ENCODE measurements at regions not wholly inside any gene's neighbourhood (a gene's known extent, or its start where the extent isn't known, plus 50 kb on each side); places are given as distances from the start of the nearest gene placed in this dataset.

GRCh38 chr10:57367412-57367811, 900.3 kb downstream of the IPMK start:
- intact Hi-C loops (cut with DNase I) = no loop called here
- Histone ChIP-seq H3K27me3 (no peaks in the 10 kb centered on the region), H3K27ac (no peak overlapping the region), H3K4me3 (no peak overlapping the region), H3K4me1 (no peaks in the 10 kb centered on the region), H3K36me3 (no peaks in the 10 kb centered on the region), H3K9me3 (no peaks in the 10 kb centered on the region)
- ATAC-seq = no peak
- 54% methylated on average over 5 of the region's 5 CpGs for WGBS (ENCODE audit: insufficient coverage, low coverage, low lambda C conversion rate, missing lambda C conversion rate)
- TF ChIP-seq, protein P1, sequence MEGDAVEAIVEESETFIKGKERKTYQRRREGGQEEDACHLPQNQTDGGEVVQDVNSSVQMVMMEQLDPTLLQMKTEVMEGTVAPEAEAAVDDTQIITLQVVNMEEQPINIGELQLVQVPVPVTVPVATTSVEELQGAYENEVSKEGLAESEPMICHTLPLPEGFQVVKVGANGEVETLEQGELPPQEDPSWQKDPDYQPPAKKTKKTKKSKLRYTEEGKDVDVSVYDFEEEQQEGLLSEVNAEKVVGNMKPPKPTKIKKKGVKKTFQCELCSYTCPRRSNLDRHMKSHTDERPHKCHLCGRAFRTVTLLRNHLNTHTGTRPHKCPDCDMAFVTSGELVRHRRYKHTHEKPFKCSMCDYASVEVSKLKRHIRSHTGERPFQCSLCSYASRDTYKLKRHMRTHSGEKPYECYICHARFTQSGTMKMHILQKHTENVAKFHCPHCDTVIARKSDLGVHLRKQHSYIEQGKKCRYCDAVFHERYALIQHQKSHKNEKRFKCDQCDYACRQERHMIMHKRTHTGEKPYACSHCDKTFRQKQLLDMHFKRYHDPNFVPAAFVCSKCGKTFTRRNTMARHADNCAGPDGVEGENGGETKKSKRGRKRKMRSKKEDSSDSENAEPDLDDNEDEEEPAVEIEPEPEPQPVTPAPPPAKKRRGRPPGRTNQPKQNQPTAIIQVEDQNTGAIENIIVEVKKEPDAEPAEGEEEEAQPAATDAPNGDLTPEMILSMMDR (IDR thresholded peaks at IDR 0.05) = no peak
- no peak for TF ChIP-seq POLR2A (IDR thresholded peaks at IDR 0.05)
- no peak for DNase-seq

DNA sequence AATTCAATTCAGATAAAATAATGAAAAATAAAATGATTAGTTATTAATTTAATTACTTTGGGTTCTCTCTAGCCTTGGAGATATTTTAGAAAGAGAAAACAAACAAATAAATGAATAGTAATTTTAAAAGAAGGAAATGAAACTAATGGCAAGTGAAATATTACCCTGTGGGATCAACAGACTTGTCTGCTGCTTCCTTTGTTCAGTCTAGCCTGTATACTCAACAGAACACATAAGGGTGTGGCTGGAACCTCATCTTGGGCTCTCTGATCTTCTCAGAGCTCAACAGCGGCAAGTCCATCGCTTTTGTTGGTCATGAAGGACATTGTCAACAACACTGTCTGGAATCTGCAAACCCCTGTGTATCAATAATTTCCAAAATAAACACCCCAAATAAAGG, 904.9 kb downstream of the IPMK start:
- Histone ChIP-seq H3K4me1 (no peaks in the 10 kb centered on the region), H3K4me3 (no peak overlapping the region), H3K27ac (no peak overlapping the region), H3K36me3 (no peaks in the 10 kb centered on the region), H3K9me3 (no peaks in the 10 kb centered on the region), H3K27me3 (no peaks in the 10 kb centered on the region)
- TF ChIP-seq, protein P1 (IDR thresholded peaks at IDR 0.05) = no peak
- TF ChIP-seq POLR2A (IDR thresholded peaks at IDR 0.05) = no peak
- DNase-seq (no peak), ATAC-seq (no peak)
- WGBS (ENCODE audit: insufficient coverage, low coverage, low lambda C conversion rate, missing lambda C conversion rate) = 64% methylated on average over 2 of the region's 2 CpGs
- intact Hi-C loops (cut with DNase I) = no loop called here

DNA sequence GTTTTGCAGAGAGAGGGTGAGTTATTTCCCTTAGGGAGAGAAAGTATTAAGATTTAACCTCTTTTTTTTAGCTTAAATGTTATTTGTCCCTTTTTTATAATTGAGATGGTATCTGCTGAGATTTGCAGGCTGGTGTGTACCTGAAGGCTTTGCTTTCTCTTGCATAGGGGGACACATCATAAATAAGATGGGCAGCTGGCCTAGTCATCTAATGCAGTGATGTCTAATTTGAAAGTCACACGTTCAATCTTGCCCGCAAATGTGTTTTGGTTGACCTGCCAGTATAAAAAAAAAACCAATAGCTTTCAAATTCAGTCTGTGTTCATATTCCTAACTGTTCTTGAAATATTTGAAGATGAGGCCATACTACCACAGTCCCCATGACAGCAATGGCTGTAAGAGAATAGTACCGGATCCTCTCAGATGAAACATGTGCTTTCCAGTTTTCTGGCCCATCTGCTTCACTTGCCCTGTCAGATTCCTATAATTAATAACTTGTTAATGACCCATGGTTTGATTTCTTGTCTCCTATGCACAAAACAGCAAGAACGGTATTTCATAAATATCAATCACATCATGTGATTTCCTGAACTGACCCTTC, 914.2 kb downstream of the IPMK start:
- ATAC-seq = no peak
- Histone ChIP-seq H3K36me3 (no peaks in the 10 kb centered on the region), H3K4me3 (no peak overlapping the region), H3K4me1 (no peaks in the 10 kb centered on the region), H3K27ac (no peak overlapping the region), H3K9me3 (no peaks in the 10 kb centered on the region), H3K27me3 (no peaks in the 10 kb centered on the region)
- no peak for DNase-seq
- 74% methylated on average over 4 of the region's 4 CpGs for WGBS (ENCODE audit: insufficient coverage, low coverage, low lambda C conversion rate, missing lambda C conversion rate)
- TF ChIP-seq, protein P1 (IDR thresholded peaks at IDR 0.05) = no peak
- no peak for TF ChIP-seq POLR2A (IDR thresholded peaks at IDR 0.05)
- intact Hi-C loops (cut with DNase I) = no loop called here

DNA sequence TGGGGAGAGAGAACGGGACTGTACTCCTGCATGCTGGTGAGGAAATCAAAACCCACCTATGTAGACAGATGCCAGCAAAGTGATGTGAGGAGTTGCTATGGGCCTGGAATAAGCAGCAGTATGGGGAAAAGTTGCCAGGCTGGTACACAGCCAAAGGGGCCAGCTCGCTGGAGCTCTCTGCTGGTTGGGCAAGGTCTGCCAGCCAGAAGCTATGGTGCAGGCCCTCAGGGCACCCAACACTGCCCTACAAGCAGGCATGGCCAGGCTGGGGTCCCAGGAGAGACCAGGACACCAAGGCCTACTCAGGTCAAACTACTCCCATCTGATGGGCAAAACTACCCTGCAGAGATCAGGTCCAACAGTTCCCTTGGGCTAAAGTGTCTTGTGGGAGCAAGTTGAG, 916.6 kb downstream of the IPMK start:
- no peaks in the 10 kb centered on the region for H3K27me3 ChIP-seq
- intact Hi-C loops (cut with DNase I) = no loop called here
- ATAC-seq (peak in 1 of 4 donors; percentile 13), DNase-seq (no peak)
- no peak for TF ChIP-seq POLR2A (IDR thresholded peaks at IDR 0.05)
- TF ChIP-seq, protein P1 (IDR thresholded peaks at IDR 0.05) = no peak
- no peaks in the 10 kb centered on the region for H3K36me3 ChIP-seq
- H3K4me3 ChIP-seq = no peak overlapping the region
- 52% methylated on average over 2 of the region's 2 CpGs for WGBS (ENCODE audit: insufficient coverage, low coverage, low lambda C conversion rate, missing lambda C conversion rate)
- H3K4me1 ChIP-seq = no peaks in the 10 kb centered on the region
- no peaks in the 10 kb centered on the region for H3K9me3 ChIP-seq
- H3K27ac ChIP-seq = no peak overlapping the region

DNA sequence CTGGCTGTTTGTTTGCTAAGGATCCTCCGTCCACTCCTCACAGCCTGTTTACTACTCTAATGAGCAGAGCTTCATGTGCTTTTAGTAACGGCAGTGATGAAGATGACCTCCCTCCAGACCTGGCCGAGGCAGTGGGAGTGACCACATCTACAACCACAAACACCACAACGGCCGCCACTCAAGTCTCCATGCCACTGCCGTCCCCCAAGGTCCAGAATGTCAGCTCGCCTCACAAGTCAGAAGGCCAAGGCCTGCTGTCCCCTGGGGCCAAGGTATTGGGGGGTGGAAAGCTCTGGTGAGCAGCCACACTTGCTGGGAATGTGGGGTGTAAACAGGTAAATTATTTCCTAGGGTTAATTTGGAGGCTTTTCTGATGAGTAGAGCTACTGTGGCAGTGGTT, 926.4 kb downstream of the IPMK start:
- H3K9me3 ChIP-seq = no peaks in the 10 kb centered on the region
- no peak overlapping the region for H3K4me3 ChIP-seq
- DNase-seq (no peak), ATAC-seq (no peak)
- no peaks in the 10 kb centered on the region for H3K27me3 ChIP-seq
- TF ChIP-seq, protein P1 (IDR thresholded peaks at IDR 0.05) = no peak
- no peak for TF ChIP-seq POLR2A (IDR thresholded peaks at IDR 0.05)
- no peaks in the 10 kb centered on the region for H3K4me1 ChIP-seq
- H3K27ac ChIP-seq = no peak overlapping the region
- 64% methylated on average over 2 of the region's 7 CpGs for WGBS (ENCODE audit: insufficient coverage, low coverage, low lambda C conversion rate, missing lambda C conversion rate)
- H3K36me3 ChIP-seq = no peaks in the 10 kb centered on the region
- intact Hi-C loops (cut with DNase I) = loop anchor here in 1 of 2 donors (10.0 kb wide), 1 partner anchor 724 kb away; no protein-coding TSS in a partner anchor
